ENCODE measurements at regions not wholly inside any gene's neighbourhood (a gene's known extent, or its start where the extent isn't known, plus 50 kb on each side); places are given as distances from the start of the nearest gene placed in this dataset.

DNA sequence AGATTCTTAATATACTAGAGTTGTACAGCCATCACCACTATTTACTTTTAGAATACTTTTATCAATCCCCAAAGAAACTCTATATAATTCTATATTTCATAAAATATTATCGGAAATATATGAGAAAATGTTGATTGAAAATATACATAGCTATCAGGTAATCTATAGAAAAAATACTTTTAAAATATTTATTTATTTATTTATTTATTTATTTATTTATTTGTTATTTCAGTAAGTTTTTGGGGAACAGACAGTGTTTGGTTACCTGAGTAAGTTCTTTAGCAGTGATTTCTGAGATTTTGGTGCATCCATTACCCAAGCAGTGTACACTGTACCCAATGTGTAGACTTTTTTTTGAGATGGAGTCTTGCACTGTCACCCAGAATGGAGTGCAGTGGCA lies 206.6 kb upstream of the DAAM1 start:
- H3K36me3 ChIP-seq = no peaks in the 10 kb centered on the region
- WGBS, 2 donors = 90 to 92% methylated on average over 1 of the region's 1 CpG

DNA sequence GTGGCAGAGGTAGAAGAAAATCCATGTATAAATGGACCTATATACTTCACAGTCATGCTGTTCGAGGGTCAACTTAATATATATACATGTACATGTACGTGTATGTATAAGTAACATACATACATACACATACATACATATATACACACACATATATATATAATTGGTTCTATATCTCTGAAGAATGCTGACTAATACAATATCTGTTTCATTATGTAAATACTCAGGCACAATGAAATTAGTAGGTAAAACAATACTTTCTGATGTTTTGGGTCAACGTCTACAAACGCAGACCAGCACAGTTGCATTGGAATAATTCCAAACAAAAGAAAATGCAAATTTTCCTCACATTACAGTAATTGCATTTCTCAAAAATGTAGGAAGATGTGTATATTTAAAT lies 202.7 kb upstream of the DAAM1 start:
- WGBS, 2 donors = 76 to 80% methylated on average over 4 of the region's 4 CpGs
- intact Hi-C loops (cut with DNase I) = no loop called here
- Histone ChIP-seq H3K36me3 (no peaks in the 10 kb centered on the region), H3K27ac (no peak overlapping the region), H3K9me3 (peaks cover 0 to 4% (median 0%) of the 10 kb centered on the region in 3 donors), H3K27me3 (no peaks in the 10 kb centered on the region), H3K4me1 (no peaks in the 10 kb centered on the region), H3K4me3 (no peak overlapping the region)
- TF ChIP-seq, protein P1, sequence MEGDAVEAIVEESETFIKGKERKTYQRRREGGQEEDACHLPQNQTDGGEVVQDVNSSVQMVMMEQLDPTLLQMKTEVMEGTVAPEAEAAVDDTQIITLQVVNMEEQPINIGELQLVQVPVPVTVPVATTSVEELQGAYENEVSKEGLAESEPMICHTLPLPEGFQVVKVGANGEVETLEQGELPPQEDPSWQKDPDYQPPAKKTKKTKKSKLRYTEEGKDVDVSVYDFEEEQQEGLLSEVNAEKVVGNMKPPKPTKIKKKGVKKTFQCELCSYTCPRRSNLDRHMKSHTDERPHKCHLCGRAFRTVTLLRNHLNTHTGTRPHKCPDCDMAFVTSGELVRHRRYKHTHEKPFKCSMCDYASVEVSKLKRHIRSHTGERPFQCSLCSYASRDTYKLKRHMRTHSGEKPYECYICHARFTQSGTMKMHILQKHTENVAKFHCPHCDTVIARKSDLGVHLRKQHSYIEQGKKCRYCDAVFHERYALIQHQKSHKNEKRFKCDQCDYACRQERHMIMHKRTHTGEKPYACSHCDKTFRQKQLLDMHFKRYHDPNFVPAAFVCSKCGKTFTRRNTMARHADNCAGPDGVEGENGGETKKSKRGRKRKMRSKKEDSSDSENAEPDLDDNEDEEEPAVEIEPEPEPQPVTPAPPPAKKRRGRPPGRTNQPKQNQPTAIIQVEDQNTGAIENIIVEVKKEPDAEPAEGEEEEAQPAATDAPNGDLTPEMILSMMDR (IDR thresholded peaks at IDR 0.05) = no peak
- TF ChIP-seq POLR2A (IDR thresholded peaks at IDR 0.05) = no peak
- DNase-seq = no peak

More for the DNA sequence above, 206.6 kb upstream of the DAAM1 start:
- Histone ChIP-seq H3K9me3 (no peaks in the 10 kb centered on the region), H3K27ac (no peak overlapping the region), H3K27me3 (no peaks in the 10 kb centered on the region), H3K4me1 (no peaks in the 10 kb centered on the region), H3K4me3 (no peak overlapping the region)
- no peak for DNase-seq
- intact Hi-C loops (cut with DNase I) = no loop called here
- TF ChIP-seq, protein P1 (IDR thresholded peaks at IDR 0.05) = no peak
- TF ChIP-seq POLR2A (IDR thresholded peaks at IDR 0.05) = no peak

DNA sequence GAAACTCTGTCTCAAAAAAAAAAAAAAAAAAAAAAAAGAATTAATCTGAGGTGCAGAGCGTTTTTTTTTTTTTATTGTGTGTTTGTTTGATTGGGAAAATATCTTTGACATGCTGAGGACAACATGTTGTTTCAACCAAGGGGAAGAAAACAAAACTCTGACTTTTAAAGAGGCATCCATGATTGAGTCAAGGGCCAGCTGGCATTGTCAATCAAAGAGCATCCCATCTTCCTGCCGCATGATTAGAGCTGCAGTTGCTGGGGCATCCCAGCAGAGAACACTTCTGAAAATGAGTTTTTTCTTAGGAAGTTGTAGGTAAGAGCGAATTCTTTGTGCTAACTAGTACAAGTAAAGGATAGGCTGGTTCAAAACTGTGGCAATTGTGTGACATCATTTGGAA lies 200.9 kb upstream of the DAAM1 start:
- intact Hi-C loops (cut with DNase I) = no loop called here
- Histone ChIP-seq H3K4me3 (no peak overlapping the region), H3K27me3 (no peaks in the 10 kb centered on the region), H3K9me3 (peaks cover 0 to 4% (median 0%) of the 10 kb centered on the region in 3 donors), H3K4me1 (no peaks in the 10 kb centered on the region), H3K36me3 (no peaks in the 10 kb centered on the region), H3K27ac (no peak overlapping the region)
- DNase-seq = no peak
- no peak for TF ChIP-seq POLR2A (IDR thresholded peaks at IDR 0.05)
- TF ChIP-seq, protein P1 (IDR thresholded peaks at IDR 0.05) = no peak
- WGBS, 2 donors = 69 to 78% methylated on average over 3 of the region's 3 CpGs

DNA sequence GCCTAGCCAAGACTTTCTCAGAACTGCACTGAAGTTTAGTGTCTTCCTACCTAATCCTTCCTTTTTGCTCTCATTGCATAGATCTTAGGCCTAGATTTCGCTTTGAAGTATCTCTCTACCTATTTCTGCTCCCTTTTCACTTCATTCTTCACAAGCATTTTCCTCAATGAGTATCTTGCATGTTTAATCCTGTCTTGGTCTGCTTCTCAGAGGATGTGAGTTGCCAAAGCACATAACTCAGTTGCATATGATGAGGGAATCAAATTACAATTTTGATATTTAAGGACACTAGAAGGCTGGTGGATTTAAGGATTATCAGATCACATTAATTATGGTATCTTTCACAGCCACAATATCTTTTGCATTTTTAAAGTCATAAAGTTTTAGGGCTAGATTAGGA lies 195.5 kb upstream of the DAAM1 start:
- H3K9me3 ChIP-seq = peaks cover 0 to 4% (median 0%) of the 10 kb centered on the region in 3 donors
- no peak for TF ChIP-seq POLR2A (IDR thresholded peaks at IDR 0.05)
- TF ChIP-seq, protein P1 (IDR thresholded peaks at IDR 0.05) = no peak
- no peak overlapping the region for H3K4me3 ChIP-seq
- WGBS, 2 donors = 25 to 35% methylated on average over 1 of the region's 1 CpG
- DNase-seq = no peak
- H3K36me3 ChIP-seq = no peaks in the 10 kb centered on the region
- no peak overlapping the region for H3K27ac ChIP-seq
- no peaks in the 10 kb centered on the region for H3K27me3 ChIP-seq
- no peaks in the 10 kb centered on the region for H3K4me1 ChIP-seq
- intact Hi-C loops (cut with DNase I) = no loop called here

DNA sequence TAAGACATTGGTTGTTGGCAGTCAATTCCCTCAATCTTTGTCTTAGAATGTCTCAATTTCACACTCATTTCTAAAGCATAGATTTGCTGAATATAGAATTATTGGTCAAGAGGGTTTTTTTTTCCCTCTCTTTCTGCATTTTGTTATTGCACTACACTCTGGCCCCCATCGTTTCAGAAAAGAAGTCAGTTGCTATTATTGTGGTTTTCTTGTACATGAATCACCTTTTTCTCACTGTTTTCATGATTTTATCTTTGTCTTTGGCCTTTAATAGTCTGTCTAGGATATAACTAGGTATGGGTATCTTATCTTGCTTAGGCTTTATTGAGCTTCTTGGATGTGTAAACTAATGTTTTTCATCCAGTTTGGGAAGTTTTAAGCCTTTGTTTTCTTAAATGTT lies 194.3 kb upstream of the DAAM1 start:
- intact Hi-C loops (cut with DNase I) = no loop called here
- no peaks in the 10 kb centered on the region for H3K36me3 ChIP-seq
- no peak overlapping the region for H3K4me3 ChIP-seq
- peaks cover 0 to 4% (median 0%) of the 10 kb centered on the region in 3 donors for H3K9me3 ChIP-seq
- H3K27me3 ChIP-seq = no peaks in the 10 kb centered on the region
- H3K27ac ChIP-seq = no peak overlapping the region
- no peak for DNase-seq
- TF ChIP-seq, protein P1 (IDR thresholded peaks at IDR 0.05) = no peak
- whole genome bisulfite sequencing, 2 donors = 41% methylated on average over 1 of the region's 1 CpG
- no peaks in the 10 kb centered on the region for H3K4me1 ChIP-seq
